WTC11 (cell line): ENCODE measurements at regions not wholly inside any gene's neighbourhood (a gene's known extent, or its start where the extent isn't known, plus 50 kb on each side); places are given as distances from the start of the nearest gene placed in this dataset.

Experiments used
- ATAC-seq: fragments of 200-7000 bp; cut with Tn5 transposase; 2 replicates; pipeline ENCODE4 v1.10.0; 2021; ENCODE audit warnings: mild to moderate bottlenecking, moderate library complexity
- CTCF ChIA-PET: fragments of 300-600 bp; sonication (Branson Sonifier 250); formaldehyde crosslinking; loops from one replicate; lab custom pipeline; 2021; ENCODE audit warnings: antibody characterized with exemption; lab: Charles Lee
- POLR2A ChIA-PET: fragments of 350-600 bp; sonication (Branson Sonifier 250); formaldehyde crosslinking; loops from one replicate; lab custom pipeline; 2021; ENCODE audit warnings: antibody characterized with exemption; lab: Charles Lee
- DNase-seq: peaks from one replicate; pipeline ENCODE4 v3.0.0; 2021; ENCODE audit warnings: low spot score
- H3K27ac Mint-ChIP-seq: 2 replicates; pipeline ENCODE4 v1.8.0; 2021; ENCODE audit warnings: mixed read lengths
- H3K27me3 Mint-ChIP-seq: 2 replicates; pipeline ENCODE4 v1.8.0; 2021; ENCODE audit warnings: low read depth, mild to moderate bottlenecking, moderate library complexity, mixed read lengths
- H3K36me3 Mint-ChIP-seq: 2 replicates; pipeline ENCODE4 v1.8.0; 2021; ENCODE audit warnings: mixed read lengths
- H3K4me1 Mint-ChIP-seq: 2 replicates; pipeline ENCODE4 v1.8.0; 2022; ENCODE audit warnings: mixed read lengths
- H3K4me3 Mint-ChIP-seq: 2 replicates; pipeline ENCODE4 v1.8.0; 2021; ENCODE audit warnings: mild to moderate bottlenecking, moderate library complexity, mixed read lengths
- H3K9me3 Mint-ChIP-seq: 2 replicates; pipeline ENCODE4 v1.8.0; 2021; ENCODE audit warnings: mixed read lengths
- EMX1 ChIP-seq: fragments of 250-450 bp; sonication (Bioruptor Pico); IDR thresholded peaks from 2 replicates; pipeline ENCODE4 v1.8.0; 2021; ENCODE audit warnings: mild to moderate bottlenecking
- GABPB1 ChIP-seq: sonication (generic); formaldehyde crosslinking; IDR thresholded peaks from 2 replicates; pipeline ENCODE4 v1.8.1; 2023; ENCODE audit warnings: mild to moderate bottlenecking, missing genetic modification reagents
- JAZF1 ChIP-seq: fragments of 250-450 bp; sonication (Bioruptor Pico); IDR thresholded peaks from 2 replicates; pipeline ENCODE4 v1.9.0; 2021; ENCODE audit warnings: moderate library complexity, mild to moderate bottlenecking, inconsistent platforms
- JUN ChIP-seq: sonication (generic); formaldehyde crosslinking; IDR thresholded peaks from 2 replicates; pipeline ENCODE4 v1.8.0; 2023; ENCODE audit warnings: mild to moderate bottlenecking, missing genetic modification reagents
- KAT7 ChIP-seq: sonication (generic); formaldehyde crosslinking; IDR thresholded peaks from 2 replicates; pipeline ENCODE4 v1.8.1; 2023; ENCODE audit warnings: missing genetic modification reagents, mild to moderate bottlenecking, borderline replicate concordance
- TCF7 ChIP-seq: sonication (generic); formaldehyde crosslinking; IDR thresholded peaks from 2 replicates; pipeline ENCODE4 v1.8.0; 2022; ENCODE audit warnings: mild to moderate bottlenecking, low read depth, missing genetic modification reagents, moderate library complexity
- TP53 ChIP-seq: sonication (generic); formaldehyde crosslinking; IDR thresholded peaks from 2 replicates; pipeline ENCODE4 v1.8.1; 2023; ENCODE audit warnings: mild to moderate bottlenecking, missing genetic modification reagents
- ZNF423 ChIP-seq: fragments of 250-450 bp; sonication (Bioruptor Pico); IDR thresholded peaks from 2 replicates; pipeline ENCODE4 v2.1.2; 2022; ENCODE audit warnings: mild to moderate bottlenecking, moderate library complexity
- TF ChIP-seq, protein P1 (sequence below): sonication (generic); formaldehyde crosslinking; IDR thresholded peaks from 2 replicates; pipeline ENCODE4 v1.8.1; 2023; ENCODE audit warnings: mild to moderate bottlenecking, missing genetic modification reagents, borderline replicate concordance
- TF ChIP-seq, protein P2 (sequence below): sonication (generic); formaldehyde crosslinking; IDR thresholded peaks from 2 replicates; pipeline ENCODE4 v1.8.0; 2022; ENCODE audit warnings: mild to moderate bottlenecking, missing genetic modification reagents
- TF ChIP-seq, protein P3 (sequence below): sonication (generic); formaldehyde crosslinking; IDR thresholded peaks from 2 replicates; pipeline ENCODE4 v1.8.1; 2022; ENCODE audit warnings: mild to moderate bottlenecking, missing genetic modification reagents, moderate library complexity, borderline replicate concordance
- TF ChIP-seq, protein P4 (sequence below): sonication (generic); formaldehyde crosslinking; IDR thresholded peaks from 2 replicates; pipeline ENCODE4 v1.8.0; 2023; ENCODE audit warnings: missing genetic modification reagents

DNA sequence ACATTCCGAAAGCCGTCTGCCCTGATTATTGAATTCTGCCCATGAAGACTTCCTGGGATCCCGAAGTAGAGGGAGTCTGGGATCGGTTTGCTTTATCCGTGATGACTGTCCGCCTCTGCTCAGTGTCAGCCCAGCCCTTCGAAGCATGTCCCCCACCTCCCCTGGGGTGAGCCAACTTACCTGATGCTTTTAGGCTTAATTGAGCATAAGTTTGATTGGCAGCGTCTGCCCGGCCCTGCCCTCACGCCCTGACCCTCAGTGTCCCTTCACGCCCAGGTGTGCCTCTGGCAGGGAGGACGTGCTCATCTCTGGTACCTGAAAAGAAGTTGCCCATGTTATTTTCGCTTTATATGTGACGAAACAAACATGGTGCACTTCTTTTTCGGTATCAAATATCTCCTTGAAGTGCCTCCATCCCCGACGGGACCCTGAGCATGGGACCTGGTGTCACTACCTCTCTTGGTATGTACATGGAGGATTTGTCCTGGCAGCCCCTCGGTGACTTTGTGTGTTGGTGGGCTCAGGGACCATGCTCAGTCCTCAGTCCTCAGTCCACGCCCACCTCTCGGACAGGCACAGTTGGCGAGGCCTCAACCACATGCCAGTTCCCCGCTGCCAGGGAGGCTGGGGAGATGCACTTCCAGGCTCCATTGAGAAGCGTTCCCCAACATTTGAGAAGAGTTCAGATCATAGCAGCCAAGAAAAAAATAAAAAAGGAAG lies 130.1 kb upstream of the RTL1 start (continued):
- TF ChIP-seq, protein P1, sequence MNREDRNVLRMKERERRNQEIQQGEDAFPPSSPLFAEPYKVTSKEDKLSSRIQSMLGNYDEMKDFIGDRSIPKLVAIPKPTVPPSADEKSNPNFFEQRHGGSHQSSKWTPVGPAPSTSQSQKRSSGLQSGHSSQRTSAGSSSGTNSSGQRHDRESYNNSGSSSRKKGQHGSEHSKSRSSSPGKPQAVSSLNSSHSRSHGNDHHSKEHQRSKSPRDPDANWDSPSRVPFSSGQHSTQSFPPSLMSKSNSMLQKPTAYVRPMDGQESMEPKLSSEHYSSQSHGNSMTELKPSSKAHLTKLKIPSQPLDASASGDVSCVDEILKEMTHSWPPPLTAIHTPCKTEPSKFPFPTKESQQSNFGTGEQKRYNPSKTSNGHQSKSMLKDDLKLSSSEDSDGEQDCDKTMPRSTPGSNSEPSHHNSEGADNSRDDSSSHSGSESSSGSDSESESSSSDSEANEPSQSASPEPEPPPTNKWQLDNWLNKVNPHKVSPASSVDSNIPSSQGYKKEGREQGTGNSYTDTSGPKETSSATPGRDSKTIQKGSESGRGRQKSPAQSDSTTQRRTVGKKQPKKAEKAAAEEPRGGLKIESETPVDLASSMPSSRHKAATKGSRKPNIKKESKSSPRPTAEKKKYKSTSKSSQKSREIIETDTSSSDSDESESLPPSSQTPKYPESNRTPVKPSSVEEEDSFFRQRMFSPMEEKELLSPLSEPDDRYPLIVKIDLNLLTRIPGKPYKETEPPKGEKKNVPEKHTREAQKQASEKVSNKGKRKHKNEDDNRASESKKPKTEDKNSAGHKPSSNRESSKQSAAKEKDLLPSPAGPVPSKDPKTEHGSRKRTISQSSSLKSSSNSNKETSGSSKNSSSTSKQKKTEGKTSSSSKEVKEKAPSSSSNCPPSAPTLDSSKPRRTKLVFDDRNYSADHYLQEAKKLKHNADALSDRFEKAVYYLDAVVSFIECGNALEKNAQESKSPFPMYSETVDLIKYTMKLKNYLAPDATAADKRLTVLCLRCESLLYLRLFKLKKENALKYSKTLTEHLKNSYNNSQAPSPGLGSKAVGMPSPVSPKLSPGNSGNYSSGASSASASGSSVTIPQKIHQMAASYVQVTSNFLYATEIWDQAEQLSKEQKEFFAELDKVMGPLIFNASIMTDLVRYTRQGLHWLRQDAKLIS (CRISPR knock-in tag): no peak

DNA sequence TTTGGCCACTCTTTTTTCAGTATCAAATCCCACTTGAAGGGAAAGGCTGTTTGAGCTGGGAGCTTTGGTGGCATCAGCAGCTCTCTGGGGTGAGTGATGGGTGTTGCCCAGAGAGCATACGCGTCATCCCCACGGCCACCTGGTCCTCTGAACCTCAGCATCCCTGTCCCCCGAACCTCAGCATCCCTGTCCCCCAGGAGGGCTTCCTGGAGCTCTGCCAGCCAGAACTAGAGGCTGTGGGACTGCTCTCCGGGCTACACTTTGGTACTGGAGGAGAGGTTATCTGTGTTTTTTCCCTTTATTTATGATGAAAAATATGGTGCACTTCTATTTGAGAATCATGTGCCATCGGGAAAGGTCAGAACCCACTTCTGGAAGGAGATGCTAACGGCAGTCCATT lies 131.5 kb upstream of the RTL1 start:
- Mint-ChIP-seq H3K4me3 (no peak overlapping the region), H3K4me1 (no peaks in the 10 kb centered on the region), H3K27me3 (no peaks in the 10 kb centered on the region), H3K9me3 (no peaks in the 10 kb centered on the region), H3K36me3 (peaks cover 50% of the 10 kb centered on the region), H3K27ac (no peak overlapping the region)
- ChIA-PET POLR2A (no interaction called here), CTCF (no interaction called here)
- ATAC-seq: no peak
- DNase-seq: no peak
- no peak for TF ChIP-seq KAT7 (CRISPR knock-in tag)
- no peak for TF ChIP-seq JAZF1 (CRISPR knock-in tag)
- TF ChIP-seq EMX1 (CRISPR knock-in tag): no peak

DNA sequence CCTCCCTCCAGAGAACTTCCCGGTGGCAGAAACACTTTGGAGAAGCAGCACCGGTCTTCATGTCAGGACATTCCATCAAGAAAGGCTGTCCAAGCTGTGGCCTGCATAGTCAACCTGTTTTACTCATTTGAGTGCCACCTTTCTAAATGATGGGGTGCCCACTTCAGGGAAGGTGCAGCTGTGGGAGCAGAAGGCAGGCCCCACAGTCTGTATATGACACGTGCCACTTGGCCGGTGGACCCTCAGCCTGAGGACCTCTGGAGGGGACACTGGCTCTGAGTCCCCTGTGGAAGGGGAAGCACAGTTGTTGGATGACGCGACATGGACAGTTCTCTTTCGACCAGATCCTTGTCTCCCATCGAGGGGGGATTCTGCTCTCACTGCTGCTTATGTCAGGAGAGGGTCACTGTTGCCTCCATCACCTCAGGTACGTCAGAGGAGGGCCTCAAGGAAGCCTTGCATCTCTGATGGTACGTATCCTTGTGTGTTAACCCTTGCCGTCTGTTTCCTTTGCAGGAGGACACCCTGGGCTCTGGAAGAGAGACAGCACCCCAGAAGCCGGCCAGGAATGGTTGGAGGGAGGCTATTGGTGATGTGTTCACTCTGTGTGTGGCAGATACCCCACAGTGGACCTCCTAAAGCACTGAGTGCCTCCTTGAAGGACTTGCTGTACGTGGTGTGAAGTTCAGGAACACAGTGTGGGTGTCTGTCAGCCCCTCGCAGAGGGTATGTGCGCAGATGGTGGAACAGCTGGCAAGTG lies 132.1 kb upstream of the RTL1 start:
- H3K4me1 Mint-ChIP-seq: no peaks in the 10 kb centered on the region
- TF ChIP-seq, protein P2, sequence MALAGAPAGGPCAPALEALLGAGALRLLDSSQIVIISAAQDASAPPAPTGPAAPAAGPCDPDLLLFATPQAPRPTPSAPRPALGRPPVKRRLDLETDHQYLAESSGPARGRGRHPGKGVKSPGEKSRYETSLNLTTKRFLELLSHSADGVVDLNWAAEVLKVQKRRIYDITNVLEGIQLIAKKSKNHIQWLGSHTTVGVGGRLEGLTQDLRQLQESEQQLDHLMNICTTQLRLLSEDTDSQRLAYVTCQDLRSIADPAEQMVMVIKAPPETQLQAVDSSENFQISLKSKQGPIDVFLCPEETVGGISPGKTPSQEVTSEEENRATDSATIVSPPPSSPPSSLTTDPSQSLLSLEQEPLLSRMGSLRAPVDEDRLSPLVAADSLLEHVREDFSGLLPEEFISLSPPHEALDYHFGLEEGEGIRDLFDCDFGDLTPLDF (CRISPR knock-in tag): no peak
- TF ChIP-seq, protein P3, sequence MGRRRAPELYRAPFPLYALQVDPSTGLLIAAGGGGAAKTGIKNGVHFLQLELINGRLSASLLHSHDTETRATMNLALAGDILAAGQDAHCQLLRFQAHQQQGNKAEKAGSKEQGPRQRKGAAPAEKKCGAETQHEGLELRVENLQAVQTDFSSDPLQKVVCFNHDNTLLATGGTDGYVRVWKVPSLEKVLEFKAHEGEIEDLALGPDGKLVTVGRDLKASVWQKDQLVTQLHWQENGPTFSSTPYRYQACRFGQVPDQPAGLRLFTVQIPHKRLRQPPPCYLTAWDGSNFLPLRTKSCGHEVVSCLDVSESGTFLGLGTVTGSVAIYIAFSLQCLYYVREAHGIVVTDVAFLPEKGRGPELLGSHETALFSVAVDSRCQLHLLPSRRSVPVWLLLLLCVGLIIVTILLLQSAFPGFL (CRISPR knock-in tag): no peak
- TF ChIP-seq ZNF423 (CRISPR knock-in tag): no peak
- TF ChIP-seq, all 79 proteins: peak for 0
- CTCF ChIA-PET: no interaction called here

DNA sequence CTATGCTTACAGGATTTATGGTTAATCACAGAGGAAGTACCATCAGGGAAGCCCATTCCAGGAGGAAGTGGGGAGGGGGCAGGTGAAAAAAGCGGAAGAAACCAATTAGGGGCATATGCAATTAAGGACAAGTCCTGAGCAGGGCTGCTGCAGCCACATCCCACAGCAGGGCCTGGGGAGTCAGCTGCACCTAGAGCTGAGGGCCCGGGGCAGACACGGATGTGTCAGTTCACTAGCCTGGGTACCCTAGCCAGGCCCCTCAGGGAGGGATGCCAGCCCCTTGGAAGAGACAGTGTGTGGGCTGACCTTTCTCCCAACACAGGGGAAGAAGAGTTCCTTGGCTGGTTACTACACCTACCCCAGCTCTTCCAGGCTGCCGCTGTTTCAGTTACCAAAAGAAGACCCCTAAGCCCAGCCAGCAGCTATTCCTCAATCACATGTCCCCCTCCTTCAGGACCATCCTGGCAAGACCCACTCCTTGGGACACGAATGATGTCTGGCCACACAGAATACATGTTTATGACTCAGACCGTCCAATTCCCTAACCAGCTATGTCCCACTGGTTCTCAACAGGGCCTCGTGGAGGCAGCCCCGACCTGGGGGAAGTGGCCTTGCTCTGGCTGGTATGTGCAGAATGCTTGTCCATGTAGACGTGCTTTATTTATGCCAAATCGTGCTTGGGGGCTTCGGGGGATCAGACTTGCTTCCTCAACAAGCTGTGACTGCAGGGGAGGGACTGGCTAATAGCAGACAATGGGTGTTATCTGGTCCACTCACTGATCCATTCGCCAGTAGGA lies 133.7 kb upstream of the RTL1 start:
- ATAC-seq: no peak
- ChIA-PET CTCF (no interaction called here), POLR2A (no interaction called here)
- Mint-ChIP-seq H3K27me3 (no peaks in the 10 kb centered on the region), H3K36me3 (peaks cover 57% of the 10 kb centered on the region), H3K9me3 (no peaks in the 10 kb centered on the region), H3K4me3 (no peak overlapping the region), H3K27ac (no peak overlapping the region), H3K4me1 (no peaks in the 10 kb centered on the region)
- DNase-seq: no peak
- no peak for TF ChIP-seq JUN (CRISPR knock-in tag)
- TF ChIP-seq GABPB1 (CRISPR knock-in tag): no peak
- TF ChIP-seq TCF7: no peak
- TF ChIP-seq, protein P4, sequence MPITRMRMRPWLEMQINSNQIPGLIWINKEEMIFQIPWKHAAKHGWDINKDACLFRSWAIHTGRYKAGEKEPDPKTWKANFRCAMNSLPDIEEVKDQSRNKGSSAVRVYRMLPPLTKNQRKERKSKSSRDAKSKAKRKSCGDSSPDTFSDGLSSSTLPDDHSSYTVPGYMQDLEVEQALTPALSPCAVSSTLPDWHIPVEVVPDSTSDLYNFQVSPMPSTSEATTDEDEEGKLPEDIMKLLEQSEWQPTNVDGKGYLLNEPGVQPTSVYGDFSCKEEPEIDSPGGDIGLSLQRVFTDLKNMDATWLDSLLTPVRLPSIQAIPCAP (CRISPR knock-in tag): no peak
- TF ChIP-seq TP53 (CRISPR knock-in tag): no peak
- TF ChIP-seq, protein P2 (CRISPR knock-in tag): no peak

More for the DNA sequence above, 132.1 kb upstream of the RTL1 start:
- Mint-ChIP-seq H3K9me3 (no peaks in the 10 kb centered on the region), H3K27ac (no peak overlapping the region), H3K36me3 (peaks cover 57% of the 10 kb centered on the region), H3K27me3 (no peaks in the 10 kb centered on the region), H3K4me3 (no peak overlapping the region)
- DNase-seq (no peak), ATAC-seq (no peak)
- POLR2A ChIA-PET: no interaction called here
